GM19468 (cell line): ENCODE measurements at regions not wholly inside any gene's neighbourhood (a gene's known extent, or its start where the extent isn't known, plus 50 kb on each side); places are given as distances from the start of the nearest gene placed in this dataset.

ENCODE experiments used
- ATAC-seq: cut with Tn5 transposase; IDR thresholded peaks from one replicate; pipeline ENCODE4 v1.9.1; 2021; ENCODE audit warnings: mild to moderate bottlenecking, moderate library complexity, moderate number of reproducible peaks; ENCODE audit not compliant: unreplicated experiment; ENCODE audit errors: extremely low read depth

GRCh38 chr3:22994781-22995180 lies 208.3 kb upstream of the UBE2E2 start:
- no peak for ATAC-seq

- no peak for ATAC-seq
Measured at GRCh38 chr3:22996920-22997571, 206.1 kb upstream of the UBE2E2 start.

- ATAC-seq: no peak
Measured at GRCh38 chr3:23000371-23000770, 202.8 kb upstream of the UBE2E2 start.

GRCh38 chr3:23002151-23002550 lies 201.0 kb upstream of the UBE2E2 start:
- no peak for ATAC-seq

GRCh38 chr3:23002836-23003732 lies 200.0 kb upstream of the UBE2E2 start:
- no peak for ATAC-seq

- ATAC-seq: no peak
Measured at GRCh38 chr3:23003733-23004046, 199.4 kb upstream of the UBE2E2 start.

GRCh38 chr3:23004971-23005370 lies 198.2 kb upstream of the UBE2E2 start:
- no peak for ATAC-seq

GRCh38 chr3:23017801-23018200 lies 185.3 kb upstream of the UBE2E2 start:
- no peak for ATAC-seq

GRCh38 chr3:23019596-23020300 lies 183.4 kb upstream of the UBE2E2 start:
- no peak for ATAC-seq

- no peak for ATAC-seq
Measured at GRCh38 chr3:23028294-23028693, 174.8 kb upstream of the UBE2E2 start.

GRCh38 chr3:23029001-23029400 lies 174.1 kb upstream of the UBE2E2 start:
- no peak for ATAC-seq

- no peak for ATAC-seq
Measured at GRCh38 chr3:23035927-23036640, 167.0 kb upstream of the UBE2E2 start.

- ATAC-seq: no peak
Measured at GRCh38 chr3:23036728-23037127, 166.4 kb upstream of the UBE2E2 start.

GRCh38 chr3:23038471-23038870 lies 164.7 kb upstream of the UBE2E2 start:
- no peak for ATAC-seq

GRCh38 chr3:23041918-23042696 lies 161.0 kb upstream of the UBE2E2 start:
- no peak for ATAC-seq

GRCh38 chr3:23044463-23044862 lies 158.7 kb upstream of the UBE2E2 start:
- no peak for ATAC-seq

- no peak for ATAC-seq
Measured at GRCh38 chr3:23046536-23046935, 156.6 kb upstream of the UBE2E2 start.

GRCh38 chr3:23051240-23052140 lies 151.6 kb upstream of the UBE2E2 start:
- ATAC-seq: no peak

GRCh38 chr3:23052208-23052607 lies 150.9 kb upstream of the UBE2E2 start:
- no peak for ATAC-seq
